Endodermal cell (in vitro differentiated cells): ENCODE measurements at regions not wholly inside any gene's neighbourhood (a gene's known extent, or its start where the extent isn't known, plus 50 kb on each side); places are given as distances from the start of the nearest gene placed in this dataset.

Experiments used
- DNase-seq: peaks from one replicate; pipeline ENCODE4 v3.0.0-alpha.2; 2017
- H3K27ac ChIP-seq: 2 replicates; pipeline ENCODE4 v1.5.1; 2013; ENCODE audit warnings: mild to moderate bottlenecking, low read depth, low read length, moderate library complexity
- H3K27me3 ChIP-seq: 2 replicates; pipeline ENCODE4 v1.6.1; 2013; ENCODE audit warnings: mild to moderate bottlenecking, low read length, moderate library complexity; ENCODE audit not compliant: insufficient read depth, control insufficient read depth, poor library complexity, severe bottlenecking
- H3K36me3 ChIP-seq: 2 replicates; pipeline ENCODE4 v1.7.0; 2013; ENCODE audit warnings: mild to moderate bottlenecking, low read length, moderate library complexity; ENCODE audit not compliant: control insufficient read depth, insufficient read depth
- H3K4me1 ChIP-seq: one replicate; pipeline ENCODE4 v1.7.0; 2013; ENCODE audit warnings: low read length; ENCODE audit not compliant: control insufficient read depth, insufficient read depth
- H3K4me3 ChIP-seq: 2 replicates; pipeline ENCODE4 v1.5.1; 2013; ENCODE audit warnings: mild to moderate bottlenecking, low read length, moderate library complexity
- H3K9ac ChIP-seq: 2 replicates; pipeline ENCODE4 v1.6.1; 2013; ENCODE audit warnings: mild to moderate bottlenecking, low read length, moderate library complexity; ENCODE audit not compliant: poor library complexity, severe bottlenecking; ENCODE audit errors: extremely low read depth
- H3K9me3 ChIP-seq: 2 replicates; pipeline ENCODE4 v1.6.1; 2013; ENCODE audit warnings: mild to moderate bottlenecking, low read length, moderate library complexity; ENCODE audit not compliant: control insufficient read depth
- H3K27ac Mint-ChIP-seq: 2 replicates; pipeline ENCODE4 v1.8.0; 2020; ENCODE audit warnings: mixed read lengths
- H3K27me3 Mint-ChIP-seq: 2 replicates; pipeline ENCODE4 v1.8.0; 2021; ENCODE audit warnings: mild to moderate bottlenecking, mixed read lengths; ENCODE audit not compliant: insufficient read depth
- H3K36me3 Mint-ChIP-seq: 2 replicates; pipeline ENCODE4 v1.8.0; 2020; ENCODE audit warnings: low read depth, mixed read lengths
- H3K4me1 Mint-ChIP-seq: 2 replicates; pipeline ENCODE4 v1.8.0; 2020; ENCODE audit warnings: mixed read lengths
- H3K4me3 Mint-ChIP-seq: 2 replicates; pipeline ENCODE4 v1.8.0; 2020; ENCODE audit warnings: mild to moderate bottlenecking, moderate library complexity, mixed read lengths
- H3K9me3 Mint-ChIP-seq: 2 replicates; pipeline ENCODE4 v1.8.0; 2020; ENCODE audit warnings: mild to moderate bottlenecking, mixed read lengths
- CTCF ChIP-seq: fragments of 200-600 bp; sonication (generic); conservative IDR thresholded peaks from 2 replicates; pipeline ENCODE4 v1.5.0; 2021; ENCODE audit warnings: antibody characterized with exemption, mild to moderate bottlenecking
- WGBS, 2 experiments: methylation state at CpG; one replicate each; pipeline versions ENCODE4 v1.1.5 to v1.1.7; 2013; ENCODE audit warnings: missing lambda C conversion rate in 2 of 2, mixed read lengths in 1 of 2; ENCODE audit not compliant: insufficient coverage in 1 of 2, insufficient read length in 1 of 2; 5-methylcytosine and 5-hydroxymethylcytosine counted together

- 59 to 72% methylated on average over 2 of the region's 2 CpGs for WGBS, 2 experiments
- no peaks in the 10 kb centered on the region for H3K4me1 ChIP-seq
- DNase-seq = peak; percentile 58
- H3K4me3 ChIP-seq = no peak overlapping the region
- Mint-ChIP-seq H3K27me3 (peaks cover 1% of the 10 kb centered on the region), H3K4me1 (no peaks in the 10 kb centered on the region), H3K27ac (no peak overlapping the region), H3K4me3 (no peak overlapping the region), H3K9me3 (peaks cover 5% of the 10 kb centered on the region), H3K36me3 (no peaks in the 10 kb centered on the region)
- H3K9me3 ChIP-seq = no peaks in the 10 kb centered on the region
- H3K36me3 ChIP-seq = no peaks in the 10 kb centered on the region
- no peak overlapping the region for H3K9ac ChIP-seq
- H3K27ac ChIP-seq = no peak overlapping the region
- H3K27me3 ChIP-seq = peaks cover 10% of the 10 kb centered on the region
- TF ChIP-seq CTCF = peak; percentile 61
Observed at GRCh38 chr6:73985891-73986290, 289.9 kb downstream of the CD109 start.

- Histone ChIP-seq H3K4me1 (no peaks in the 10 kb centered on the region), H3K4me3 (no peak overlapping the region), H3K27ac (no peak overlapping the region), H3K9me3 (no peaks in the 10 kb centered on the region), H3K27me3 (peaks cover 16% of the 10 kb centered on the region), H3K36me3 (no peaks in the 10 kb centered on the region), H3K9ac (no peak overlapping the region)
- peaks cover 2% of the 10 kb centered on the region for H3K27me3 Mint-ChIP-seq
- no peak for TF ChIP-seq CTCF
- H3K27ac Mint-ChIP-seq = no peak overlapping the region
- no peaks in the 10 kb centered on the region for H3K4me1 Mint-ChIP-seq
- H3K4me3 Mint-ChIP-seq = no peak overlapping the region
- no peak for DNase-seq
- H3K36me3 Mint-ChIP-seq = no peaks in the 10 kb centered on the region
- H3K9me3 Mint-ChIP-seq = peaks cover 5% of the 10 kb centered on the region
- 80 to 86% methylated on average over 1 to 2 of the region's 2 CpGs for whole genome bisulfite sequencing, 2 experiments
Observed at GRCh38 chr6:73984571-73985210, 288.7 kb downstream of the CD109 start.

GRCh38 chr6:73983367-73983766 lies 287.4 kb downstream of the CD109 start:
- Mint-ChIP-seq H3K27ac (no peak overlapping the region), H3K27me3 (peaks cover 3% of the 10 kb centered on the region), H3K36me3 (no peaks in the 10 kb centered on the region), H3K4me1 (no peaks in the 10 kb centered on the region), H3K9me3 (no peaks in the 10 kb centered on the region), H3K4me3 (no peak overlapping the region)
- 92 to 100% methylated on average over 2 of the region's 2 CpGs for WGBS, 2 experiments
- Histone ChIP-seq H3K9ac (no peak overlapping the region), H3K9me3 (no peaks in the 10 kb centered on the region), H3K36me3 (no peaks in the 10 kb centered on the region), H3K27me3 (peaks cover 16% of the 10 kb centered on the region), H3K4me3 (no peak overlapping the region), H3K27ac (no peak overlapping the region), H3K4me1 (no peaks in the 10 kb centered on the region)
- DNase-seq = no peak
- TF ChIP-seq CTCF = no peak
